B cell (primary cell): ENCODE measurements at regions not wholly inside any gene's neighbourhood (a gene's known extent, or its start where the extent isn't known, plus 50 kb on each side); places are given as distances from the start of the nearest gene placed in this dataset.

Source experiments
- ATAC-seq: fragments of 200-7000 bp; cut with Tn5 transposase; one replicate; pipeline ENCODE4 v1.10.0; 2021; ENCODE audit warnings: low read depth, mild to moderate bottlenecking, moderate number of reproducible peaks, moderate library complexity
- CTCF ChIA-PET: fragments of 350-600 bp; sonication (Branson Sonifier 250); formaldehyde crosslinking; loops from one replicate; lab custom pipeline; 2021; ENCODE audit warnings: antibody characterized with exemption, inconsistent platforms; lab: Charles Lee
- POLR2A ChIA-PET: fragments of 350-600 bp; sonication (Branson Sonifier 250); formaldehyde crosslinking; loops from one replicate; lab custom pipeline; 2021; ENCODE audit warnings: antibody characterized with exemption; lab: Charles Lee
- DNase-seq: peaks from one replicate; pipeline ENCODE4 v3.0.0; 2013
- H2AFZ ChIP-seq: 2 replicates; pipeline ENCODE4 v1.6.1; 2012; ENCODE audit warnings: mild to moderate bottlenecking, low read depth, low read length; ENCODE audit not compliant: insufficient read depth, poor library complexity, severe bottlenecking
- H3K27ac ChIP-seq, 2 donors: 1 replicate in 1 of 2; 2 replicates in 1 of 2; pipeline ENCODE4 v1.5.1; 2012 to 2013; ENCODE audit warnings: low read length in 2 of 2, mild to moderate bottlenecking in 2 of 2, moderate library complexity in 1 of 2
- H3K27me3 ChIP-seq, 4 experiments: fragments of 200-600 bp in 1 of 4; sonication (generic) in 1 of 4; replicated peaks in 1 of 4; 1 replicate in 2 of 4; 2 replicates in 2 of 4; pipeline versions ENCODE4 v1.6.1 to v1.7.0; 2013 to 2016; ENCODE audit warnings: low read length in 3 of 4, mild to moderate bottlenecking in 2 of 4, mixed read lengths in 1 of 4, moderate library complexity in 1 of 4; ENCODE audit not compliant: insufficient read depth in 4 of 4, control insufficient read depth in 3 of 4; ENCODE audit errors: control extremely low read depth in 1 of 4
- H3K36me3 ChIP-seq, 2 experiments: replicated peaks in 1 of 2; 1 replicate in 1 of 2; 2 replicates in 1 of 2; pipeline versions ENCODE4 v1.6.1 to v1.7.1; 2013; ENCODE audit warnings: low read length in 1 of 2; ENCODE audit not compliant: insufficient read depth in 2 of 2, control insufficient read depth in 1 of 2; ENCODE audit errors: control extremely low read depth in 1 of 2, extremely low read depth in 1 of 2
- H3K4me1 ChIP-seq, 2 donors: fragments of 200-600 bp in 1 of 2; sonication (generic) in 1 of 2; 1 replicate in 1 of 2; 2 replicates in 1 of 2; pipeline versions ENCODE4 v1.5.1 to v1.6.1; 2013 to 2017; ENCODE audit warnings: low read length in 2 of 2; ENCODE audit not compliant: control insufficient read depth in 2 of 2, insufficient read depth in 2 of 2
- H3K4me2 ChIP-seq: replicated peaks from 2 replicates; pipeline ENCODE3; 2012; ENCODE audit warnings: mild to moderate bottlenecking, low read depth, low read length; ENCODE audit not compliant: poor library complexity, severe bottlenecking
- H3K4me3 ChIP-seq, 5 experiments: fragments of 200-600 bp in 1 of 5; sonication (generic) in 1 of 5; 1 replicate in 3 of 5; 2 replicates in 2 of 5; pipeline versions ENCODE4 v1.5.1 to v1.7.0; 2011 to 2016; ENCODE audit warnings: low read length in 4 of 5, mild to moderate bottlenecking in 4 of 5, low read depth in 2 of 5, control low read depth in 1 of 5, moderate library complexity in 1 of 5; ENCODE audit not compliant: insufficient read depth in 1 of 5; ENCODE audit errors: control extremely low read depth in 1 of 5, extremely low read depth in 1 of 5
- H3K79me2 ChIP-seq: fragments of 200-600 bp; sonication (generic); one replicate; pipeline ENCODE4 v1.6.0; 2016; ENCODE audit warnings: low read length; ENCODE audit not compliant: control insufficient read depth, insufficient read depth
- H3K9ac ChIP-seq: fragments of 200-600 bp; sonication (generic); 2 replicates; pipeline ENCODE4 v1.6.1; 2017; ENCODE audit warnings: mild to moderate bottlenecking, low read length, moderate library complexity
- H3K9me3 ChIP-seq, 3 donors: one replicate each; pipeline versions ENCODE4 v1.6.1 to v1.7.1; 2013; ENCODE audit warnings: low read length in 2 of 3; ENCODE audit not compliant: control insufficient read depth in 2 of 3, insufficient read depth in 1 of 3; ENCODE audit errors: control extremely low read depth in 1 of 3
- H4K20me1 ChIP-seq: 2 replicates; pipeline ENCODE4 v1.6.0; 2012; ENCODE audit warnings: mild to moderate bottlenecking, low read length; ENCODE audit not compliant: insufficient read depth, control insufficient read depth, poor library complexity, severe bottlenecking
- H3K27ac Mint-ChIP-seq: one replicate; pipeline ENCODE4 v1.8.0; 2021; ENCODE audit warnings: mixed read lengths
- H3K27me3 Mint-ChIP-seq: one replicate; pipeline ENCODE4 v1.8.0; 2021; ENCODE audit warnings: mixed read lengths
- H3K4me1 Mint-ChIP-seq: one replicate; pipeline ENCODE4 v1.8.0; 2021; ENCODE audit warnings: mixed read lengths
- H3K4me3 Mint-ChIP-seq: one replicate; pipeline ENCODE4 v1.8.0; 2021; ENCODE audit warnings: mixed read lengths
- H3K9me3 Mint-ChIP-seq: one replicate; pipeline ENCODE4 v1.8.0; 2022; ENCODE audit warnings: mixed read lengths; ENCODE audit not compliant: insufficient read depth
- CTCF ChIP-seq: fragments of 200-600 bp; IDR thresholded peaks from one replicate; pipeline ENCODE4 v1.8.0; 2022; ENCODE audit warnings: antibody characterized with exemption, mild to moderate bottlenecking
- EZH2 ChIP-seq: IDR thresholded peaks from 2 replicates; pipeline ENCODE4 v1.6.1; 2012; ENCODE audit warnings: borderline replicate concordance, low read depth, mild to moderate bottlenecking, moderate library complexity, low read length; ENCODE audit not compliant: insufficient read depth, poor library complexity, severe bottlenecking
- WGBS: methylation state at CpG from one replicate; pipeline ENCODE4 v1.1.5; 2013; ENCODE audit warnings: missing lambda C conversion rate; ENCODE audit not compliant: insufficient coverage; 5-methylcytosine and 5-hydroxymethylcytosine counted together
- intact Hi-C: fragments of 100-400 bp; cut with micrococcal nuclease; formaldehyde crosslinking; loops from one replicate; pipeline ENCODE4 v1.10.0; 2022

GRCh38 chr21:33123374-33124123, 53.6 kb downstream of the OLIG1 start:
- DNase-seq: no peak
- no peak overlapping the region for H2AFZ ChIP-seq
- H3K36me3 ChIP-seq: no peaks in the 10 kb centered on the region
- ChIA-PET CTCF (interaction anchor here (1.4 kb wide), 1 partner anchor 74 kb away, joined by 3 read pairs; no protein-coding TSS in a partner anchor), POLR2A (no interaction called here)
- H3K79me2 ChIP-seq: no peaks in the 10 kb centered on the region
- Mint-ChIP-seq H3K27me3 (peaks cover 37% of the 10 kb centered on the region), H3K4me1 (peaks cover 6% of the 10 kb centered on the region), H3K4me3 (no peak overlapping the region), H3K9me3 (no peaks in the 10 kb centered on the region), H3K27ac (no peak overlapping the region)
- WGBS: 90% methylated on average over 3 of the region's 8 CpGs
- H3K4me2 ChIP-seq: no peak overlapping the region
- H4K20me1 ChIP-seq: no peaks in the 10 kb centered on the region
- peaks cover 0 to 17% (median 8%) of the 10 kb centered on the region in 4 experiments for H3K27me3 ChIP-seq
- H3K9ac ChIP-seq: no peak overlapping the region
- no peak overlapping the region for H3K4me3 ChIP-seq
- H3K27ac ChIP-seq: no peak overlapping the region
- intact Hi-C loops: no loop called here
- TF ChIP-seq EZH2: no peak
- TF ChIP-seq CTCF: no peak
- no peak for ATAC-seq
- peaks cover 5 to 6% of the 10 kb centered on the region in 2 donors for H3K4me1 ChIP-seq
- no peaks in the 10 kb centered on the region for H3K9me3 ChIP-seq

GRCh38 chr21:33124889-33125288, 54.9 kb downstream of the OLIG1 start:
- Mint-ChIP-seq H3K9me3 (no peaks in the 10 kb centered on the region), H3K27ac (no peak overlapping the region), H3K4me3 (no peak overlapping the region), H3K4me1 (peaks cover 6% of the 10 kb centered on the region), H3K27me3 (peaks cover 44% of the 10 kb centered on the region)
- Histone ChIP-seq H3K4me1 (peaks cover 5 to 6% of the 10 kb centered on the region in 2 donors), H3K27me3 (peaks cover 0 to 21% (median 12%) of the 10 kb centered on the region in 4 experiments), H4K20me1 (no peaks in the 10 kb centered on the region), H3K36me3 (no peaks in the 10 kb centered on the region), H3K9ac (no peak overlapping the region), H3K79me2 (no peaks in the 10 kb centered on the region), H3K9me3 (no peaks in the 10 kb centered on the region), H2AFZ (no peak overlapping the region), H3K4me2 (no peak overlapping the region), H3K27ac (no peak overlapping the region), H3K4me3 (no peak overlapping the region)
- TF ChIP-seq CTCF (no peak), EZH2 (no peak)
- DNase-seq (no peak), ATAC-seq (no peak)
- WGBS: 12% methylated on average over 4 of the region's 7 CpGs
- POLR2A ChIA-PET: no interaction called here
- CTCF ChIA-PET: no interaction called here
- intact Hi-C loops: no loop called here
